MV-4-11 (cell line): ENCODE measurements at regions not wholly inside any gene's neighbourhood (a gene's known extent, or its start where the extent isn't known, plus 50 kb on each side); places are given as distances from the start of the nearest gene placed in this dataset.
"Not testable (repeated sequence)": the region's sequence is repeated elsewhere in the genome, so short reads cannot be mapped to it uniquely, and the experiment has no call there.

Experiments used
- DNase-seq: peaks from one replicate; lab custom pipeline; 2025; lab: John Stamatoyannopoulos, UW

DNA sequence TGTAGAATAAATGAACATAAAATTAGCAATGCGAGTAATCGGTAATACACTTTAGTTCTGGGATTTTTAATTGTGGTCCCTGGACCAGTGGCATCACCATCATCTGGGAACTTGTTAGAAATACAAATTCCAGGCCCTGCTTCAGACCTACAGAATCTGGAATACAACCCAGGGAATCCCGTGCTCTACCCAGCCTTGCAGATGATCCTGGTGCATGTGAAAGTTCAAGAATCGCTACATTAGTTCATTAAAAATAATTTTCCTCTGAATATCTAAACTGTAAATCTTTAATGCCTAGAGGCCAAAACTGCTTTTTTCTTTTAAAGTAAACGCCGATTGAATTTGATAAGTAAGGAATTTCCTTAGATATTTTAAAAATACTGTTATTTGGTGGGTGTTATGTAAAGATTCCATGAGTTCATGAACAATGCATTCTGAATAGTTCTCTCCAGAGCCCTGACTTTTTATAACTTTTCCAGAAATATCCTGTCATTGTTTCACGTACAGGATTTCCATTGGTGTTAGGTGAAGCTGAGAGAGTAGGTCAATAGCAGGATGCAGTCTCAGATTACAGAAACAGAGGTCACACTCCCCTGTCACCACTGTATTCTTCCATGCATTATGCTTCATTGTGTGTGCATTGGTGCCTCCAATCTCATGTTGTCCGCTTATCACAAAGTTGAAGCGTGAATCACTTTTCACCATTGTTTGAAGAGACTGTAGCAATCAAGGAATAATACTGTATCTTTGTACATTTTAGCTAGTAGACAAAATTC is 596.5 kb upstream of the KLF12 start:
- no peak for DNase-seq

DNA sequence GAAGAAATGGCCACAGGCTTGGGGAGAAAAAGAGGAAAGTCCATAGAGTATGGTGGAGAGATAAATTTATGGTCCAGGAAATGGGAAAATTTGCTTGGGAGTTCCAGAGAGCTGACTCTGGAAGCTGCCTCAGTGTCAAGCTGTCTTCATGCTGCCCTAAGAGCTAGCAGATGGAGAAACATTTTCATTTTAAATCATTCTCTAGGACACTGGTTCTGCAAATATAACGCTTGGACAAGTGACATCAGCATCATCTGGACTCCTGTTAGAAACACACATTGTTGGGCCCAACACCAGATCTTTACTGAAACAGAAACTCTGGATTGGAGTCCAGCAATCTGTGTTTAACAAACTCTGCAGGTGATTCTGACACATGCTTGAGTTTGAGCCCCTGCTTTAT is 592.0 kb upstream of the KLF12 start:
- DNase-seq, result no peak

DNA sequence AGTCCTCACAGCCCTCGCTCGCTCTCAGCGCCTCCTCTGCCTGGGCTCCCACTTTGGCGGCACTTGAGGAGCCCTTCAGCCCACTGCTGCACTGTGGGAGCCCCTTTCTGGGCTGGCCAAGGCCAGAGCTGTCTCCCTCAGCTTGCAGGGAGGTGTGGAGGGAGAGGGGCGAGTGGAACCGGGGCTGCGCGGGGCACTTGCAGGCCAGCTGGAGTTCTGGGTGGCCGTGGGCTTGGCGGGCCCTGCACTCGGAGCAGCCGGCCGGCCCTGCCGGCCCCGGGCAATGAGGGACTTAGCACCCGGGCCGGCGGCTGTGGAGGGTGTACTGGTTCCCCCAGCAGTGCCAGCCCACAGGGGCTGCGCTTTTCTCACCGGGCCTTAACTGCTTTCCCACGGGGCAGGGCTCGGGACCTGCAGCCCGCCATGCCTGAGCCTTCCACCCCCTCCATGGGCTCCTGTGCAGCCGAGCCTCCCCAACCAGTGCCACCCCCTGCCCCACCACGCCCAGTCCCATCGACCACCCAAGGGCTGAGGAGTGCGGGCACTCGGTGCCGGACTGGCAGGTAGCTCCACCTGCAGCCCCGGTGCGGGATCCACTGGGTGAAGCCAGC is 584.1 kb upstream of the KLF12 start:
- DNase-seq, result not testable (repeated sequence)

DNA sequence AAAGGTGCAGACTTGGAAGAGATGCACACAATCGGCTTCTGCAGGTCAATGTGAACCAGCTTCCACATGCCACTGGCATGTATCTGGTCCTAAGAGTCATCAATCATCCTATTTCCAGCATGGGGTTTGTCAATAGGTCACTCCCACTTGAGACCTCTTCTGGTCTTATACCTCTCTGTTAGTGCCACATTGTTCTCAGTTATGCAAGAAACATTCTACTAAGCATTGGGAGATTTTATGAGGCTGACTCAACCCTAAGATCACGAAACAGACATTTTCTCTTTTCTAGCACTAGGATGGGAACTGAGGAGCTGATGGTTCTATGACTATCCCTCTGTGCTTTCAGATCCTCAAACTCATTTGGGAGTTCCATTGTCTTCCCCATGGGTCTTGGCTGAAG is 581.5 kb upstream of the KLF12 start:
- DNase-seq, result no peak

DNA sequence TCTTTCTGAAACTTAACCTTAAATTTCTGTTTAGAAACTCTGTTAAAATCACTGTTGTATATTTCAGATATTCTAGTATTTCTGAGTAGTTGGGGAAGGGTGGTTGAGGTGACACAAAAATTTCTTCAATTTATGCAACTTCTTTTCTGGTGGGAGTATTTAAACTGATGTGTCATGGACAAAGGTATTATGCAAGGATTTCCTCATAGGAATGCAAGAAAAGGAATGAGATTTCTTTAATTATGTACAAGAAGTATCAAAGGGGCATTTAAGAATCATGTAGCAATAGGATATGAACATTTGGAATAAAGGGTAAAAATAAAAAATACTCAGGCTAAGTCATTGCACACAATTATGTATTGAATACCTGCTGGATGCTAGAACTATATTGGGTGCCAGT is 575.8 kb upstream of the KLF12 start:
- no peak for DNase-seq

DNA sequence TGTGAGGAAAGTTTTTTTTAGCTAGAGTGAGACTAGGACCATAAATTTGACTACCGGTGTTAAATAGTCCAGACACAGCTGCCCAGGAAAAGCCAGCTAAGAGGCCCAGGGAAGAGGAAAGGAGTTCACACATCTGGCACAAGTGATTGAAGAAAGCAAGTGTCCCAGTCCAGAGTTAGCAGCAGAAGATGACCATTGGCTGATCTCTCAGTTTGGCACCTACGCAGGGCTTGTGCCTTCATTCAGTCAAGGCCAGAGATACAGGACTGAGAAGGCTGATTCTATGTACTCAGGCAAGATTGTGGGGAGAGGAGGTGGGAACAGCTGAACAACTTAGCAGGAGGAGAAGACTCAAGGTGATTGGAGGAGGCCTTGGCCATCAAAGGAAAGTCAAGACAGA is 575.0 kb upstream of the KLF12 start:
- DNase-seq, result no peak

DNA sequence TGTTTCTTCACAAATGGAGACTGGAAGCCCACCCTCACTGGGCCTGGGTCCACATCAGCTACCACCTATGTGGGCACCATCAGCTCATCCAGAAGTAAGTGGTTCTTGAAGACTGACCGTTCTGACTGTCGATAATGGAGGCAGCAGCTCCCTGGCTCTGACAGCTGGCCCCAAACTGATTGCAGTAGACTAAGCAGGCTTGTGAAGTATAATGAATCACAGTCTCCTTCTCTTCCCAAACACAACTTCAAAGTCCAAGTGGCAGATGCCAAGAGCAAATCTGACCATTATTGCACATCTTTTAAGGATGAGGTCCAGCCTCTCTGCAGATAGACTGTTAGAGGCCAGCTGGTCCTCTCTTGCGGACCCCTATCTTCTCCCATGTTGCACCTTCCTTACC is 574.4 kb upstream of the KLF12 start:
- DNase-seq, result no peak

DNA sequence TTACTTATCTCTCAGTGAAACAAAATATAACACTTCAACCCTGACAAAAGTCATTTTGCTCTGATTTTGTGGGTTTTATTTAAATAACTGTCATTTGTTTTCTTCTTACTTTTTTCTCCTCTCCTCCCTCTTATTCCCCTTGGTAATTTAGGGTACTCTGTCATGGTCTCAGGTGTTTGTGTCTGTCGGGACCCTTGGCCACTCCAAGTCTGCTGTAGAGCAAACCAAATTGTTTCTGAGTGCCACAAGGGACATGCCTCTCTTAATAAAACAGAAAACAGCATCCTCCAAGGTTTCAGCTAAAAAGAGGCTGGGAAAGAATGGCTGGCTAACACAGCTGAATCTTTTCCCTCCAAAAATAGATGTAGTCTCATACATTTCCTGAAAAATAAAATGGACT is 573.1 kb upstream of the KLF12 start:
- no peak for DNase-seq

DNA sequence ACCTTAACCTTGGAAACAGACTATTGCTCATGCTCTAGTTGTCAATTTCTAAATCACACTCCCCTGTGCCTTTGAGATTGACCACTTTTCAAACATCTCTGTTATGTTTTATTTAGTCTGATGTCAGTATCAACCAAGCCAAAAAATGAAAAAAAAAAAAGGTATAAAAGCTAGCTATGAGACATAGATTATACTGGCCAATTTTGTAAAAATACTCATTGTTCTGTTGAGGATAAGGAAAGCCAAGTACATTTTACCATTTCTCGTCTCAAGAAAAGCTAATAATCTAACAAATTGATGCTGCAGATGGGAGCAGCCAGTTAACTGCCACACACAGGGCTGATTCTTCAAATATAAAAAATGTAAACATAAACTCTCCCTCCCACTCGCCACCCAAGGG is 572.6 kb upstream of the KLF12 start:
- no peak for DNase-seq

DNA sequence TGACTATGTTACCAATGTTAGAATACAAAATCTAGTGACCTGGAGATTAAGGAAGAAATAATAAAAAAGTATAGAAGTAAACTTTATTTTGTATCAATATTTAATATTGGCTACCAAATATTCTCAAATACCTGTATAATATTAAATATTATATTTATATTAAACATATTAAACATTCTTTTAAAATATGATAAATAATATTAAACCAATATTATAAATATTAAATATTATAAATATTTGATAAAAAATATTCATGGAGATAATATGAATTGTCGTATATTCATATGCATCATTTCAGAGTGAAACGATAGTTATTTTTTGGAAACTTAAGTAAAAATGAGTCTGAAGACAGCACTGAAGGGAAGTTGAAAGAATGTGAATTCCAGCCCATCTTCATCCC is 571.2 kb upstream of the KLF12 start:
- DNase-seq, result no peak

DNA sequence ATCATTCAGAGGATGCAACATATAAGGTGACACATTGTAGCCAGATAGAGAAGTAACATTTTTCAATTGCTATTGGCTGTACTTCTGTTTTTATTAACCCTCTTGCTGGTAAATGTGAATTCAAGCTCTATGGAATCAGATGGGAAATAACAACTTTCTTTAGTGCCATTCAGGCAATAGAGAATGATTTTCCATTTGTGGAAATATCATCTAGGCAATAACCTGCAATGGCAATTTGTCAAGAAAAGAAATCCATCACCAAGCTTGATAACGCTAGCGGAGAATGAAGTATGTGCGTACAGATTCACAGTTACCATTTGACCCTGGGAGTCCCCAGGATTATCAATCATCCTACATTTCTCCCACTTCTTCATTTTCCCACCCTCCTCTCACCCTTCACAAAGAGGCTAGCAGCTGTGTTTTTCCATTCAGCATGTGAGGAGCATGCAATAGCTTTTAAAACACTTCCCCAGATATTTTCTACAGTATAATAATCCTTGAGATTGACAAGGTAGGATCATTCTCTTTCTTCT is 569.7 kb upstream of the KLF12 start:
- DNase-seq, result no peak

DNA sequence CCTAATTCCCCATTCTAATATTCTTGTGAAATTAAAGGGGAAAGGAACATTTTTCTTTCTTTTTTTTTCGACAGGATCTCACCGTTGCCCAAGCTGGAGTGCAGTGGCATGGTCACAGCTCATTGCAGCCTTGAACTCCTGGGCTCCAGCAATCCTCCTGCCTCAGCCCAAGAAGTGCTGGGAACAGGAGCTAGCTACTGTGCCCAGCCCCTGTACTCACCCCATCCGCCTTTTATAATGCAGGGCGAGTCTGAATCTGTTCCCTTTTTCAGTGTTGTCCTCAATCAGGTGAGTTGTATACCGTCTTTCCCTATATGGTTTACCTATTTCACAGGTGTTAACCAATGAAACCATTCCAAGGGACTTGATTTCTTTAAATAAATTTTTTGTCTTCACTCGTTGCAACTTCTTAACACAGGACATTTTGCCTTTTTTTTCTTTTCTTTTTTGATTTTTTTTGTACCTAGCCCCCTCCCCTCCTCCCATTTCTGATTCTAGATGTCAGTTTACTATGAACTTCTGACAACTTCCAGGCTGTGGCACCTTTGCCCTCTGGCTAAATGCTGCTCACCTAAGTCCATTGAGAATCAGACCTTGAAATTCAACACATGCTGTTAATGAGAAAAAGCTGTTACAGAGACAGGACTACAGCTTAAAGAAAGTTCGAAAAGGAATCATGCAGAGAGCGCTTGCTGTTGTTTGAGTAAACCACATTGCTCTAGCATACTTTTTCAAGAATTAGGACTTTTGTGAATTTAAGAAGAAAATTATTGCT is 562.1 kb upstream of the KLF12 start:
- DNase-seq, result no peak

DNA sequence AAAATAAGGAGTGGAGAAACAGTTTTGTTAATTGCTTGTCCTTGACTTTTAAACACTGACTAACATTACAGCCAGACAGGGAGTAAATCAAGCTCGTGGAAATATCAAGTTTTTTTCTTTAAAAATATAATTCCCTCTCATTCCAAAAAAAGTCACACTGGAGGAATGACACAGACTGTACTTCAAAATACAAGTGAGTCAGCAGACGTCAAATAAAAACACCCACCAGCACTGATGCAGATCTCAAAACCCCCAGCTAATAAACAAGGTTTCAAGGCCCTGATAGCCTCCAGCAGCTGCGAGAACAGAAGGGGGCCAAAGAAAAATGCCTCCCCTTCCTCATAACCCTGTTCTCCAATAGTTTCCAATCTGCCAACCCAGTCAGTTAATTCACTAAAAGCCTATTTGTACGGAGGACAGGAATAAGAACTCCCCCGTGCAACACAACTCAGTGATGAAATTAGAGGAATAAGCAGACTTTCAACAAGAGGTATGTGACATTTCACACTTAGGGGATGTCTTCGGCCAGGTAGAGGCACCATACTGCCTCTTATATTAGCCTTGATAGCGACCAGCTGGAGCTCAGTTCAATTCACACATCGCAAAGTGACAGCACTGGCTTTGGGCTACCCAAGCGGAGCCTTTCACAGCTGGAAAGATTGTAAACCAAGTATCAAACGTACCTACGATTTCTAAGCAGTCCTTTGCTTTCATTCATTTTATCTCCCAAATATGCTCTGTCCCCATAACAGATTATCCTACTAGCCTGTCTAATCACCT is 561.0 kb upstream of the KLF12 start:
- no peak for DNase-seq

DNA sequence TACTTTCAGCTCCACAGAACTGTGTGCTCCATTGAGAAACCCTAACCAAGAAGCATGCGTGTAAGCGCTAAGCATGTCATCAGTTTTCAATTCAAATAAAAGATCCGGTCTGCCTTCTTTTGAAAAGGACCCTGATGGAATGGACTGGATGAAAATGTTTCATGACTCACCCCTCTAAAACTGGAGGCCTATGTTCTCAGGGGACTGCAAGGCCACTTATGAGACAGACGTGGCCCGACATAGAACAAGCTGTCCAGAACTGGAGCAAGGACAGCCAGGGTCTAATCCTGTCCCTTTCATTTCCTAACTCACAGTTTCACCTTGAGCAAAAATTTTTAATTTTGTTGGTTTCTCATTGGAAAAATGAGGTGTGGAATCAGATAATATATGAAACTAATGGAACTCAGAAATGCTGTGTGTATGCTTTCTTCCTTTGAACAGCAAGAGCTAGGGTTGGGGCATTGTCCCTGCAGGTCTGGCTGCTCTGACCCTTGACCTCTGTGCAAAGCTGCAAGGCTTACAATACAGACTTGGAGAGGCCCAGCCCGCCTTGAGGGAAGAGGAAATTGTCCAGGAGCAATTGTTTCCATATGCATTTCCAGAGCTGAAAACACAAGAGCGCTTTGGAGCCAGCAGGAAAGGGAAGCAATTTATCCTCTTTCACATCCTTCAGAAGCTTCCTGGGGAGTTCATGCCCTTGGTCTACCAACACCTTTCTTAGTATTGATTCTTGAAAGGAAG is 553.4 kb upstream of the KLF12 start:
- no peak for DNase-seq

DNA sequence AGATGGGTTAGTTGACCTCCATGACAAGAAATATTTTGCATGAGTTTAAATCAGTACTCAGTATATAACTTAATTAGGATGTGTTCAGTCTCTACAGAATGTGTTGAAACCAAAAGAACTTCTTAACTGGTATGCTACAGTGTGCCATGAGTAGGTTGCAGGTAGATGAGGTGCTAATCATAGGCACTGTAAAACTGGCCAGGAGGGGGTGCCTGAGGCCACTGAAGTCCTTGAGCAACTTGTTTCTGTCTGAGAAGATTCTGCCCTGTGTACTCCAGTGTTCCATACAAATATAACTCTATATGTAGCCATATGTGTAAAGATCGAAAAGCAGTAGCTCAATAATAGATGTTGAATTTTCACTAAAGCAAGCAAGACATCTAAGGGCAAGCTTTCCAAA is 549.2 kb upstream of the KLF12 start:
- DNase-seq, result no peak

DNA sequence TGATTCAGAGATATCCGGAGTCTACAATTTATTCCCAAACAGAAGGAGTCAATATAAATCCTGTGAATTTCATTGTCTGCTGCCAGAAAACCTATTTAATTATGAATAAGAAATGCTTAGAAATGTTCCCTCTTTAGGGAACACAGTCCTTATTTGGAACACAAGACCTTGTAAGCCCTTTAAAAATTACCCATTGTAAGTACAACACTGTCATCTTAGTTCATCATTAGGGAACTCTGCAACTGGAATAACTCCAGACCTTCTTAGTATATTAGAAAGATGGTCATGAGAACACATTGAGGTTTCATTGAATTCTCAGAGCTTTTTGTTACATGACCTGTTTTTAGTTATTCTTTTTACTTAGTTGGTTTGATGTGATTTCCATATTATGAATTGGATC is 548.5 kb upstream of the KLF12 start:
- no peak for DNase-seq

DNA sequence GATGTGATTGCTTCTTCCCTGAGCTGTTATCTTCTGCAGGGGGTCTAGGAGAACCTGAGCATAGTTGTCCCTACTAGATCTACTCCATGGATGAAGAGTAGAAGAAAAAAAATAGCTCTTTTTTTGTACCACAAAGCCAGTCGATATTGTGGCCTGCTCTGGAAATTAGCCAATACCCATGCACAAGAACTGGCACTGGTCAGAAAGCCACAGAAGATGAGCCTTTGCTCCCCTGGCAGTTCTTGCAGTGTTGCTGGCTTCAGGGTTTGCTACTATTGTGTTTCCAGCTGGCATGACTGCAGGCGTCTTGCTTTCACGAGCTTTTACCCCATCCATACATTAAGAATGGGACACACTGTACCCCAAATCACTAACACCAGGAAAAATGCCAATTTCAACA is 547.7 kb upstream of the KLF12 start:
- DNase-seq, result no peak

DNA sequence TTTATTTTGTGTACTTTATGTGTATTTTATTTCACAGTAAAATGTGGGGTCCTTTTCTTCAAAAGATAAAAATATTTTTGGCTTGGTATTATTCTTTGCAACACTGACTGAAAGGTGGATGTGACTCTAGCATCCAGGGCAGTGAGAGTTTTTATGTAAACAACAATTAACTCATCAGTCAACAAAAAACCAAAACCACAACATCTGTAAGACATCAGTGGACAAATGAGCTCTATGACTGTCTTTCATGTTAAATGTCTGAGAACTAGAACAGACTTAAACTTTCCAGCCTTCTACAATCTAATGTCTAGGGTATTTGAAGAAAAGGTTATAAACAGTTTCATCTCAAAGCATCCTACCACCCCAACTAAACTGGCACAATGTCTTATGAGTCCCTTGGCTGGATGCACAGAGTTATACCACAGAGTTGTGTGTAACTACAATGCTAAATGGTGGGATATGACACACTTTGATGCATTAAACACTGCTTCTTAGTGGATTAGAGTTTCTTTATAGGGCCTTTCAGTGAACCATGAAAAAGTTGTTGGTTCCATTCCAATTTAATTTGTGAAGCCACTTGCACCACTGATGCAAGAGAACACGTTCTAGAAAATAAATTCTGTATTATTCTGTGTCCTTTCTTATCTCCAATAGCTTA is 544.2 kb upstream of the KLF12 start:
- no peak for DNase-seq

DNA sequence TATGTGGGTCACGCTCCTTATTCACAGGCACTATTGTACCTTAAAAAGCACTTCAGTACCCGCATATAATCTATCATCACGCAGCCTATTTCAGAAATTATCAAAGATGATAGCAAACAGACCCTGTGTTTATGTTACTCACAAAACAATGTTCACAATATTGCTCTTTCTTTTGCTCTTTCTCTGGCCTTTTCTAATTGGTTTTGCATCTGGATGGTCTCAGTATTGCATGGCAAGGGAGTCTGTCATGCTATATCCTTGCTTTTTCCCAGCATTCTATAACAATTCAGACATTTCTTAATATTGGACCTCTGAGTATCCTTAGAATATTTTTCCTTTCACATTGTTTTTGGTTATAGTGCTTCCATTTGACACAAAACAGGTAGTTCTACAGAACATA is 541.8 kb upstream of the KLF12 start:
- DNase-seq, result no peak

DNA sequence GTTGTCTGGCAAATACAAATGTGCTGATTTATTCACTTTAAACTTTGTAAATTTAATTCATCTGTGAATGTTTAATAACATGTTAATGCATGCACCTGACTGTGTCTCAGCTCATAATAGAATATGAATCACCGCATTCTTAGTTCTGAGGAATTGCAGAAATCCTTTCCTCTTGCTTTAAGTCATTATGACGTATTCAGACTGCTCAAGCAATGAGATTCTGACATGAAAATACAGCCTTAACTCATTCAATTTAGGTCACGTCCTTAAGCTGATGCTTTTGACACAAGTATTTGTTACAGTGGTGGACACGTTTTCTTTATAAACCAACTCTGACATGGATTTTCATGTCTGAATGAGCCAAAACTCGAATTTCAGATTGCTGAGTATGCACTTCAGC is 541.0 kb upstream of the KLF12 start:
- no peak for DNase-seq

DNA sequence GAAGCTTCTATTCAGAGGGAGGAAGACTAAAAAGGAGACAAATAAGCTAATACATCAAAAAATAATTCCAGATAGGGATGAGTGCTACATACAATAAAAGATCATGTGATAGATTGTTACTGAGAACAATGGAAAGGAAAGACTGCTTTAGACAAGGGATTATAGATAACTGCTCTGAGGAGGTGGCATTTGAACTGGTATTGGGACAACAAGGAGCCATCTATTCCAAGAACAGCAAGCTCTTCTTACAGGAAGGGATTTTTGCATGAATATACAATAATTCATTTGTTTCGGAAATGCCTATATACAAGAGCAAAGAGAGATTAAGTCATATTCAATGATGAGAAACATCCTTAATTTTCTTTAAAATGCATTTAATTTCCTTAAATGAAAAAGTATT is 540.5 kb upstream of the KLF12 start:
- DNase-seq, result no peak
